GM23338 (cell line): ENCODE measurements at regions not wholly inside any gene's neighbourhood (a gene's known extent, or its start where the extent isn't known, plus 50 kb on each side); places are given as distances from the start of the nearest gene placed in this dataset.

Experiments used
- ATAC-seq: fragments of 200-7000 bp; cut with Tn5 transposase; 3 replicates; pipeline ENCODE4 v1.9.1; 2020
- DNase-seq: peaks from one replicate; pipeline ENCODE4 v3.0.0-alpha.2; 2015; ENCODE audit warnings: low spot score
- H2AFZ ChIP-seq: fragments of 200-600 bp; sonication (generic); 2 replicates; pipeline ENCODE4 v1.8.0; 2016; ENCODE audit warnings: antibody characterized with exemption, mild to moderate bottlenecking, moderate library complexity
- H3F3A ChIP-seq: fragments of 200-600 bp; sonication (generic); replicated peaks from 2 replicates; pipeline ENCODE4 v1.8.0; 2017; ENCODE audit warnings: antibody characterized with exemption, mixed run types, low read depth
- H3K27ac ChIP-seq: fragments of 200-600 bp; sonication (generic); 2 replicates; pipeline ENCODE4 v1.6.1; 2016; ENCODE audit warnings: low read depth
- H3K27me3 ChIP-seq: fragments of 200-600 bp; sonication (generic); 2 replicates; pipeline ENCODE4 v1.8.0; 2016; ENCODE audit warnings: mild to moderate bottlenecking, mixed run types, moderate library complexity; ENCODE audit not compliant: insufficient read depth
- H3K36me3 ChIP-seq: fragments of 200-600 bp; sonication (generic); 2 replicates; pipeline ENCODE4 v1.8.0; 2016; ENCODE audit warnings: mild to moderate bottlenecking; ENCODE audit not compliant: insufficient read depth
- H3K4me1 ChIP-seq: fragments of 200-600 bp; sonication (generic); 2 replicates; pipeline ENCODE4 v1.8.0; 2016; ENCODE audit warnings: mild to moderate bottlenecking, moderate library complexity; ENCODE audit not compliant: insufficient read depth
- H3K4me2 ChIP-seq: fragments of 200-600 bp; sonication (generic); 2 replicates; pipeline ENCODE4 v1.7.1; 2017; ENCODE audit warnings: mixed run types
- H3K4me3 ChIP-seq: fragments of 200-600 bp; sonication (generic); 2 replicates; pipeline ENCODE4 v1.6.1; 2016; ENCODE audit warnings: mixed run types
- H3K79me2 ChIP-seq: fragments of 200-600 bp; sonication (generic); replicated peaks from 2 replicates; pipeline ENCODE4 v1.8.0; 2017; ENCODE audit warnings: mild to moderate bottlenecking; ENCODE audit not compliant: insufficient read depth
- H3K9me2 ChIP-seq: fragments of 200-600 bp; sonication (generic); 2 replicates; pipeline ENCODE4 v1.8.0; 2017; ENCODE audit not compliant: insufficient read depth
- H4K20me1 ChIP-seq: fragments of 200-600 bp; sonication (generic); replicated peaks from 2 replicates; pipeline ENCODE4 v1.8.0; 2017; ENCODE audit warnings: mild to moderate bottlenecking; ENCODE audit not compliant: insufficient read depth
- H3K27ac Mint-ChIP-seq: 2 replicates; pipeline ENCODE4 v1.8.0; 2020; ENCODE audit warnings: inconsistent platforms, mild to moderate bottlenecking, moderate library complexity, mixed read lengths
- H3K27me3 Mint-ChIP-seq: 3 replicates; pipeline ENCODE4 v1.8.0; 2022; ENCODE audit warnings: low read depth, mild to moderate bottlenecking, moderate library complexity, mixed read lengths, inconsistent platforms; ENCODE audit not compliant: insufficient read depth, poor library complexity
- H3K36me3 Mint-ChIP-seq: 3 replicates; pipeline ENCODE4 v1.8.0; 2021; ENCODE audit warnings: low read depth, mild to moderate bottlenecking, inconsistent platforms, moderate library complexity, mixed read lengths
- H3K4me1 Mint-ChIP-seq: 3 replicates; pipeline ENCODE4 v1.8.0; 2020; ENCODE audit warnings: mild to moderate bottlenecking, inconsistent platforms, mixed read lengths
- H3K4me3 Mint-ChIP-seq: 3 replicates; pipeline ENCODE4 v1.8.0; 2021; ENCODE audit warnings: moderate library complexity, mild to moderate bottlenecking, inconsistent platforms, mixed read lengths
- H3K9me3 Mint-ChIP-seq: 3 replicates; pipeline ENCODE4 v1.8.0; 2020; ENCODE audit warnings: moderate library complexity, mild to moderate bottlenecking, inconsistent platforms, mixed read lengths
- CREB1 ChIP-seq: fragments of 250-450 bp; sonication (Bioruptor Pico); IDR thresholded peaks from 2 replicates; pipeline ENCODE4 v1.5.0; 2020; ENCODE audit warnings: low read depth, mild to moderate bottlenecking, moderate library complexity
- CTCF ChIP-seq, 2 experiments: fragments of 200-600 bp in 1 of 2; sonication (generic) in 1 of 2; conservative IDR thresholded peaks; 2 replicates each; pipeline versions ENCODE4 v1.5.1 to v1.6.1; 2016 to 2017; ENCODE audit warnings: antibody characterized with exemption in 2 of 2, low read depth in 2 of 2, mild to moderate bottlenecking in 2 of 2, moderate library complexity in 1 of 2
- EZH2 ChIP-seq: fragments of 200-600 bp; sonication (generic); IDR thresholded peaks from one replicate; pipeline ENCODE4 v1.8.0; 2017; ENCODE audit warnings: antibody characterized with exemption, mild to moderate bottlenecking, low read depth; ENCODE audit not compliant: unreplicated experiment
- EZH2phosphoT487 ChIP-seq: fragments of 200-600 bp; sonication (generic); IDR thresholded peaks from one replicate; pipeline ENCODE4 v1.8.1; 2018; ENCODE audit warnings: antibody characterized with exemption; ENCODE audit not compliant: unreplicated experiment
- JUNB ChIP-seq: IDR thresholded peaks from one replicate; pipeline ENCODE4 v1.6.1; 2016; ENCODE audit warnings: antibody characterized with exemption; ENCODE audit not compliant: unreplicated experiment
- NANOG ChIP-seq: IDR thresholded peaks from 2 replicates; pipeline ENCODE4 v1.6.1; 2016; ENCODE audit warnings: antibody characterized with exemption, borderline replicate concordance
- POLR2AphosphoS5 ChIP-seq: IDR thresholded peaks from 2 replicates; pipeline ENCODE4 v1.6.1; 2016; ENCODE audit warnings: antibody characterized with exemption, low read depth
- STAT1 ChIP-seq: IDR thresholded peaks from one replicate; pipeline ENCODE4 v1.6.1; 2016; ENCODE audit warnings: antibody characterized with exemption; ENCODE audit not compliant: unreplicated experiment
- ZNF114 ChIP-seq: fragments of 250-450 bp; sonication (Bioruptor Pico); IDR thresholded peaks from 2 replicates; pipeline ENCODE4 v1.5.0; 2020; ENCODE audit warnings: mild to moderate bottlenecking, moderate library complexity
- ZNF331 ChIP-seq: fragments of 250-450 bp; sonication (Bioruptor Pico); IDR thresholded peaks from 2 replicates; pipeline ENCODE4 v1.5.0; 2020; ENCODE audit warnings: low read depth, mild to moderate bottlenecking, moderate library complexity
- ZNF462 ChIP-seq: fragments of 250-450 bp; sonication (Bioruptor Pico); IDR thresholded peaks from 2 replicates; pipeline ENCODE4 v1.5.0; 2020; ENCODE audit warnings: mild to moderate bottlenecking, moderate library complexity
- TF ChIP-seq, protein P1 (sequence below): IDR thresholded peaks from 2 replicates; pipeline ENCODE4 v1.6.1; 2016; ENCODE audit warnings: antibody characterized with exemption

GRCh38 chr18:53771664-53772063, 452.8 kb downstream of the MBD2 start (continued):
- TF ChIP-seq, protein P1, sequence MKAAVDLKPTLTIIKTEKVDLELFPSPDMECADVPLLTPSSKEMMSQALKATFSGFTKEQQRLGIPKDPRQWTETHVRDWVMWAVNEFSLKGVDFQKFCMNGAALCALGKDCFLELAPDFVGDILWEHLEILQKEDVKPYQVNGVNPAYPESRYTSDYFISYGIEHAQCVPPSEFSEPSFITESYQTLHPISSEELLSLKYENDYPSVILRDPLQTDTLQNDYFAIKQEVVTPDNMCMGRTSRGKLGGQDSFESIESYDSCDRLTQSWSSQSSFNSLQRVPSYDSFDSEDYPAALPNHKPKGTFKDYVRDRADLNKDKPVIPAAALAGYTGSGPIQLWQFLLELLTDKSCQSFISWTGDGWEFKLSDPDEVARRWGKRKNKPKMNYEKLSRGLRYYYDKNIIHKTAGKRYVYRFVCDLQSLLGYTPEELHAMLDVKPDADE, result no peak
- TF ChIP-seq STAT1 (no peak), EZH2phosphoT487 (no peak), EZH2 (no peak), CTCF (conservative IDR thresholded peaks at IDR 0.05; ENCODE audit: low read depth in 2 of 2) (no peak), CREB1 (no peak)

GRCh38 chr18:53765211-53765610, 459.3 kb downstream of the MBD2 start:
- H3K9me2 ChIP-seq, result peaks cover 6% of the 10 kb centered on the region; the same call in 1 of the 2 replicates
- peaks cover 2% of the 10 kb centered on the region for H3K27me3 Mint-ChIP-seq
- no peak overlapping the region for H3K4me3 Mint-ChIP-seq
- H3K4me2 ChIP-seq, result no peak overlapping the region
- no peak for DNase-seq
- no peaks in the 10 kb centered on the region for H4K20me1 ChIP-seq
- H3K79me2 ChIP-seq, result no peaks in the 10 kb centered on the region
- H3K27ac Mint-ChIP-seq, result no peak overlapping the region
- no peak overlapping the region for H2AFZ ChIP-seq
- no peaks in the 10 kb centered on the region for H3K4me1 Mint-ChIP-seq
- no peaks in the 10 kb centered on the region for H3K4me1 ChIP-seq
- H3K36me3 Mint-ChIP-seq, result no peaks in the 10 kb centered on the region; the same call in 2 of the 3 replicates
- ATAC-seq, result no peak
- H3K27ac ChIP-seq, result no peak overlapping the region
- H3K36me3 ChIP-seq, result no peaks in the 10 kb centered on the region
- no peaks in the 10 kb centered on the region for H3F3A ChIP-seq
- H3K9me3 Mint-ChIP-seq, result peaks cover 13% of the 10 kb centered on the region; the same call in 2 of the 3 replicates
- no peak overlapping the region for H3K4me3 ChIP-seq
- H3K27me3 ChIP-seq, result no peaks in the 10 kb centered on the region
- TF ChIP-seq ZNF331 (CRISPR knock-in tag), result no peak
- TF ChIP-seq ZNF114 (CRISPR knock-in tag), result no peak
- TF ChIP-seq CREB1, result no peak
- TF ChIP-seq JUNB, result no peak
- no peak for TF ChIP-seq STAT1
- no peak for TF ChIP-seq NANOG
- TF ChIP-seq CTCF (conservative IDR thresholded peaks at IDR 0.05; ENCODE audit: low read depth in 2 of 2), result no peak
- TF ChIP-seq POLR2AphosphoS5, result no peak
- TF ChIP-seq ZNF462 (CRISPR knock-in tag), result no peak
- no peak for TF ChIP-seq EZH2phosphoT487
